GM21723 (cell line): ENCODE measurements at regions not wholly inside any gene's neighbourhood (a gene's known extent, or its start where the extent isn't known, plus 50 kb on each side); places are given as distances from the start of the nearest gene placed in this dataset.

Experiments used
- ATAC-seq: cut with Tn5 transposase; IDR thresholded peaks from one replicate; pipeline ENCODE4 v1.9.1; 2021; ENCODE audit warnings: mild to moderate bottlenecking, moderate library complexity; ENCODE audit not compliant: unreplicated experiment

DNA sequence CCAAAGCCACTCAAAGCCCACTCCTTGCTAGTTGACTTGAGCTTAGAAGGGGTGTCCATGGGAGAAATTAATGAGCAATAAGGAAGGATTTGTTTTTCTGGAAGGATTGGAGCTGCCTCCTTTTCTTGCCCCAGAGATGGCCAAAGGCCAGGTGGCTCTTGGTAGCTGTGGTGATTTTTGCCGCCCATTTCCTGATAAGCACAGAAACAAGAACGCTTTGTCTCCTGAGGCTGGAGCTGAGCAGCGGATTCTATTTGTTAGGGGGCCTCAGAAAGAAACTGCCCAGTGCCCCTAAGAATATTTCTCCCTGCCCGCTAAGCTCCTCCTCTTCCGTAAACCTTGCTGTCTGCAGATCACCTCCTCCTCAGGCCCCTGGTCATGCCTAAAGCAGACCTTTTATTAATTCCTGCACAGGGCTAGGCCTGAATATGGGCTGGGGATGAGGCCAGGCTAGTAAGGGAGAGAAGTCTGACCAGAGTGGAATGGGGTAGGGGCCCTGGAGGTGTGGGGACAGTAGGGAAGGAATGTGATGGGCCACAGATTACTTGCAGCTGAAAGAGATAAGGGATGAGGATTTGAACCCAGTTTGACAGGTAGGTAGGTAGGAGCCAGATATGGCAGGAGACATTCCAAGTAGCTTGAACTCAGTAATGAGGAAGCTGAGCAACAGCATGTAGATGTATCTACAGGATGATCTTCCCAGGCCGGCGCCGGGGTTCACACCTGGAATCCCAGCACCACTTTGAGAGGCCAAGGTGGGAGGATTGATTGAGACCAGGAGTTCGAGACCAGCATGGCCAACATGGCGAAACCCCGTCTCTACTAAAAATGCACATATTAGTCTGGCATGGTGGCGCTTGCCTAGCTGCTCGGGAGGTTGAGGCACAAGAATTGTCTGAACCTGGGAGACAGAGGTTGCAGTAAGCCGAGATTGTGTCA, 71.2 kb upstream of the NAA20 start:
- no peak for ATAC-seq

DNA sequence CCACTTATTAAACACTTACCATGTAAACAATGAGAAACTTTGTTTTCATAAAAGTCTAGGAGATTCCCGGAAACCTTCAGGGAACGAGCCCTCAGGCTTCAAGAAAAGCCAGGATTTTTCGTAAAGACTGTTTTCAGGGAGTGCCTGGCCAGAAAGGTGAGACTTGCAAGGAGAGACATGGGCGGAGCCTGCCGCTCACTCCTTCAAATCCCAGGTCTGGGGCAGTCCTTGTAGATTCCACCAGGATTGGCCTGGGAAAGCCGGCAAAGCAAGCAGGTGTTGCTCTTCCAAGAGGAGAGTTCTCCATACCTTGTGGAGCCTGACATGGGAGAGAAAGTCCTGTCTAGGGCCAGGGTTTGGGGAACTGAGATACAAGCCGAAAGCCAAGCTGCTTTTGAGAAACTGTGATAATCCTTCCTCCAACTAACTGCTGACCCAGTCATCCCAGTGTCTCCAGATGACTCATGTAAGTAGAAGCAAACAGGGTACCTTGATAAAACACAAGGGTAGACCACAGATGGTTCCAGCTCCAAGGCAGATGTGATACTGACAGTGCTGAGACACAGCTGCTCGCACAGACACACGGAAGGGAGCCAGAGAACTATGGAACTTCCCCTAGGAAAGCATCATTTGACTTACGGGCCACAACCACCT, 69.4 kb upstream of the NAA20 start:
- ATAC-seq = peak; percentile 58

DNA sequence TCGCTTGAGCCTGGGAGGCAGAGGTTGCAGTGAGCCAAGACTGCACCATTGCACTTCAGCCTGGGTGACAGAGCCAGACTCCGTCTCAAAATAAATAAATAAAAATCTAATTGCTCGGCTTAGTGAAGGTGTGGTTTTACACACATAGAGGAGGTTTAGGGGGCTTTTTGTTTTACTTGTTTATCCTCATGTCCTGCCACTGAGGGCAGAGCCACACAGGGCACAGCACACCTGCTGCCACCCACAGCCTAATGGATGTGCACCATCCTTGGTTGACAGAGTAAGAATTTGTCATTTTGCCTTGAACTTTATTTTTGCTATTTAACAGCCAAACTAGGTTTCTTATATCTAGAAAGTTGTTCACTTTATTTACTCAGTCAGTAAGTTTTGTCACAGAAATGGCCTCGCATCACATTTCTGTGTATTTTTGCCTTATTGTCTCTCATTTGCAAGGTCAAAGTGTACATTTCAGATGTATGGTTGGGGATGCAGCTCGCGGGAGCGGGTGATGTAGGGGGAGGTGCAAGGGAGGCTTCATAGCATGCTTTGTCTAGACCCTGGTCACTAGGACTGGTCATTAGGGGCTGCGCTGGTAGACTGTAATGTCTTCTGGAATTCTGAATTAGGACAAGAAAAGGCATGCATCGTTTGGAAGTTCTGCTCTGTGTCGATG, 67.8 kb upstream of the NAA20 start:
- no peak for ATAC-seq

DNA sequence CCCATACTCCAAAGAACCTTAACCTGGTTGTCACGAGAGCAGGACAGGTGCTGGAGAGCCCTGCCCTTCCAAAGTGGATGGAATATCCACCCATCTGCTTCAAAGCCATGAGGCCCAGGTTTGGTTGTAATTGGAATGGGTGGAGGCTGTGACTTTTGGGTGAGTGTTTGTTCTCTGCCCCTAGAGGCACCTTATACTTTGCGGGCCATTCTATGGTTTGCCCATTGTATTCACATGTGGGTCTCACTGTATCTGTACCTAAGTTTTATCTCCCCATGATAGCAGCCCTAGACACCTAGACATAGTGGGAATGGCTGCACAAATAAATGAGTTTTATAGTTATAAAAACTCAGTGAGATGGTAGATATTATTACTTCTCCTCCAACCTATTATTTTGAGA, 67.1 kb upstream of the NAA20 start:
- ATAC-seq = no peak

DNA sequence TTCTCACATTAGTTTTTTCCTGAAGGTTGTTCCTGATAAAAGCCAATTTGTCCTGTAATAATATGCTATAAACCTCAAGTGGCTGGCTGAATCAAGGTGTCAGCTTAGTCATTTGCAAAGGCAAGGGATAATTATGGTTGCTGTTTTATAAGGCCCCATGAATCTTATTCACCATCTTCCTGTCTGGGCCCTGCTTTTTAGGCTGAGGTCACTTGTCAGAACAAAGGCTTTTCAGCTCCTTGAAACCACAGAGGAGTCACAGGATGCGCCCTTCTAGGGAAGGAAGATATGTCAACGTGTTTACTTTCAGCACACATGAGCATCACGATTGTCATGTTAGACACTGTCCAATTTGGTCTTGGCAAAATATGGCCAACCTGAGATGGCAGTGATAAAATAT, 64.8 kb upstream of the NAA20 start:
- no peak for ATAC-seq

DNA sequence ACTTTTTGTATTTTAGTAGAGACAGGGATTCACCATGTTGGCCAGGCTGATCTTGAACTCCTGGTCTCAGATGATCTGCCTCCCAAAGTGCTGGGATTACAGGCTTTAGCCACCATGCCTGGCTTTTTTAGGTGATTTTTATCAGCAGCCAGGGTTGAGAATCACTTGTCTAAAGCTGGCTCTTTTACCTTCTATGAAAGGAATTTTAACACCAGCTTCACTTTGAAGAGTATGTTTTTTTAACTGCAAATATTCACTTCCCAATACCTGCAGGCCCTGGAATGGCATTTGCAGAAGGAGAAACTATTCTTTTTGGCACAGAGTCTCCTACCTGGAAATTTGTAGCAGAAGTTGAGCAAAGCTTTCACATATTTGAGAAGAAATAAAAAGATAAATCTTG, 63.6 kb upstream of the NAA20 start:
- no peak for ATAC-seq

DNA sequence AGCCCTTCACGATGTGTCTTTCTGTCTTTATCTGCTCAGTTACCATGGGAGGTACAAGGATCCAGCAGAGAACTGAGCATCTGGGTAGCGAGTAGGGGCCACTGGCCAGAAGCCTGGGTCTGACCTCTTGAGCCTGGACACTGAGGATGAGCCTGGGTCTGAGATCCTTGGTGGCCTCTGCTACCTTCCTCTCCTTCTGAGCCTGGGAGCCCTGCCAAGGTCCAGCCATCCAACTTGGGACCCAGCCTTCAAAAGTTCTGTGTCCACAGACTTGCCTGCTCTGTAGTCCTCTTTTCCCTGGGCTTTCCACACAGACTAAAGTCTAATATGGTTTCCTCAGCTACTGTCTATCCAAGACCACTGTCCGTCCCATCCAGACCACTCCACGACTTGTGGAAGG, 60.2 kb upstream of the NAA20 start:
- no peak for ATAC-seq

DNA sequence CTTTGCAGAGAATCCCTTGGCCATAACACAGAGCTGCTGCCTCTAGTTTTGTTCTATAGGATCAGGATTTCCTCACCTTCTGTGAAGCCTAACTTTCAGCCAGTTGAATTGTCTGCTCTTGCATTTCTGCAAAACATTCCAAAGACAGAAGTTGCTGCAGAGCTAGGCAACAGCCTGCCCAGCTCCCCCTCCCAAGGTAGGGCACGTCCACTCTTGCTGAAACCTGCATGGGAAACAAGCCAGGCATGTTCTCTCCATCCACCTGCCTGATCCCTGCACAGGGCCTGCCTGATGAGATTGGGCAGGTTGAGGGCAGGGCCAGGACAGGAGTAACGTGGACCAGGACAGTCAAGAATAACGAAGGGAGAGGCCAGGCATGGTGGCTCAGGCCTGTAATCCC, 58.9 kb upstream of the NAA20 start:
- no peak for ATAC-seq

DNA sequence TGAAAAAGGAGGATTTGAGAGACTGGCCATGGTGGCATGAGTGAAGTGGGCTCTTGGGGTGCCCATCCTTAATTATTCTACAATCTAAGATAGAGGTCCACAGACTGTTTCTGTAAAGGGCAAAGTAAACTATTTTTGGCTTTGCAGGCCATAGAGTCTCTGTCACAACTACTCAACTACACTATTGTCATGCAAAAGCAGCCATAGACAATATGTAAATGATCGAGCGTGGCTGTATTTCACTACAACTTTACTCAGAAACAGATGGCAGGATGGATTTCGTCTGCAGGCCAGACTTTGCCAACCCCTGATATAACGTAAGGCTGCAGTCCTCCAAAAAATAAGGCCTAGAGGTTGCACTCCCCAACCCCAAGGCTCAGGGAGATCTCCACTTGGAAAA, 58.2 kb upstream of the NAA20 start:
- no peak for ATAC-seq

DNA sequence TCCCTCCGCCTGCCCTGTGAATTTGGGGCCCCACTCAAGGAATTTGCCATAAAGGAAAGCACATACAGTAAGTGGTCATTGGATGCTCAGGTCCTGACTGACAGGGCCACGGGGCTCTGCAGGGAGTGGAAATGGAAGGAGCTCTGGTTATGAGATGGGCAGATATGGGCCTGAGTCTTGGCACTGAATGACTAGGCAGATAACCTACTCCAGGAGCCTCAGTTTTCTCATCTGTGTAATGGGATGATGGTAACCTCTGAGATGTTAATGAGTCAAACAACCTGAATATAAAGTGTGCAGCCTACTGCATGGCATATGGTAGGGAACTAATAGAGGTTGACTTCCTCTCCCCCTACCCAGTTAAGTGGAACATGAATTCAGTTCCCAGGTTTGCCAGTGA, 56.4 kb upstream of the NAA20 start:
- ATAC-seq = no peak

DNA sequence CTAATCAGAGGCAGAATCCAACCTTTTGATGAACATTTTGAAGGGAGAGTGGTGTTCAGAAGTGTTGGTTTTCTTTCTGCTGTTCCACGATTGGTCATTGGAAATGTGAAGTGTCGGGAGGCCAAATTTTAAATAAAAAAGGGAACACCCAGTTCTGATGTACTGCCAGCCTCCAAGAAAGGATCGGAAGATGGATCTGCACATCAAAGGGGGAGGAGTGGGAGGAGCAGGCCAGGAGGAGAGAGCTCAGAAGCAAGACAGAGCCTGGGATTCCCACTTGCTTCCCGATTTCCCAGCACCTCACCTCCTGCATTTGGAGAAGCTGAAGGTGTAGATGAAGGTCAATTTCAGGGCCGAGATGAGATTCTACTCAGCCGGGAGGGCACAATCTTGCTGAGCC, 55.9 kb upstream of the NAA20 start:
- no peak for ATAC-seq

DNA sequence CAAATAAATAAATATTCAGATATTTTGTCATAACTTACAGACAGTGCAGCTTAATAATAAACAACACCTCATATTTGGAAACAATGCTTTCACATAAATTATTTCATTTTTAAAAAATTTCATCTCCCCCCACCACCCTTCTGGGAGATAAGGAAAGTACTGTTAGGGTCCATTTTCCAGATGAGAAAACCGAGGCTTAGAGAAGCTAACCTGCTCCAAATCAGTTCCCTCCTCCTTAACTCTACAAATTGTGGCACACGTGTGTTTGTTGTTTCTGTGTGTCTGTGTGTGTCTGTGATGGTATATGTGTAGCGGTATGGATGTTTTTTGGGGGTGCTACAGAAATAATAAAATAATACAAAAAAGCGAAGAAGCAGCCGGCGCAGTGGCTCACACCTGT, 54.2 kb upstream of the NAA20 start:
- ATAC-seq = no peak

DNA sequence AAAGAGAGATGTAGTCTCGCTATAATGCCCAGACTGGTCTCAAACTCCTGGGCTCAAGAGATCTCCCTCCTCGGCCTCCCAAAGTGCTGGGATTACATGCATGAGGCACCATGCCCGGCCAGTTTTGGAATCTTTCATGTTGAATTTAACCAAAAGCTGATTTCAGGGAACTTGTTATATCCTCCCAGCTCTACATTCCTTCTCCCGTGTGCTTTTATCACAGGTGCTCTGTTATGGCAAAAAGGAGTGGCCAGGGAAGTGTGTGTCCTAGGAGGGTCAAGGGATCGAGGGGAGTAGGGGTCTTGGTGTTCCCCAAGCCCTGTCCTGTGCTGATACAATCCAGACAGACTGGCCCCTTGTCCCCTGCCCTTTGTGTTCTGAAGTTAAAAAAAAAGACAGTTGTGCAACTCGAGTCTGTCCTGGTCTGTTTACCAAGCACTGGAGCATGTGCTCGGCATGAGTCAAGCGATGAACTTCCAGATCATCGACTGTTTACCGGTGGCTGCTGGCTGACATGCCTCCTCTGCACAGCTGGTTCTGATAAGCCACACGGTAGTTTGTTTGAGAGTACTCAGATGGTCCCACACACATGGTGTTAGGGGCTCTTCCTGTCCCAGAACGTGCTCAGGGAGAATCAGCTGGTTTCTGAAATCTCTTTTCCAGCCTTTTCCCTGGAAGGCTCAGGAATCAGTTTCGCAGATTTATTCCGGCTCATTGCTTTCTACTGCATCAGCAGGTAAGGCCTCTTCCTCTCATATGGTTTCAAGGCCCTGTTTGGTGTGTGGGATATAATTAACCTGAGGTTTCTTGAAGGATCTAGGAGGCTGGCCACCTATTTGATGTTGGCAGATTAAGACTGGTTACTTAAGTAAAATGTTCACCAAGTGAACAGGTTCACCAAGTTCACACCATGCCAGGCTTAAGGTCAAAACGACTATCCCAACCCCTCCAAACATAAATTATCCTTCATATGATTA, 52.6 kb upstream of the NAA20 start:
- no peak for ATAC-seq

DNA sequence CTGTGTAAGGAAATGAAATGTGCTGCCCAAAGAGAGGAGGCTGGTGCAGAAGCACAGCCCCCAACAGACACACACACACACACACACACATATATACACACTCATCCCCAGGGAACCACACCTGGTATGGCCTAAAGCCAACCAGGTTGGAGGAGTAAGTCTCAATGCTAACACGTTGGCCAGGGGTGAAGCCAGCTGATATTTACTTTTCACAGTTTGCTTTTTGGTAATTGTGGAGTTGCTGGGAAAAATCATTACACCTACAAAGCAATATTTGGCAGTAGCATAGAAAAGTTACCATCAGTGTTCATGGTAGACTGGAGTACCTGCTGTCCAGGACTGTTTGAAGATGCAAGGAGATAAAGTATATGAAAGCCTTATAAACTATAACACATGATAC, 50.3 kb upstream of the NAA20 start:
- ATAC-seq = no peak
